Neural progenitor cell (in vitro differentiated cells): ENCODE measurements at regions not wholly inside any gene's neighbourhood (a gene's known extent, or its start where the extent isn't known, plus 50 kb on each side); places are given as distances from the start of the nearest gene placed in this dataset.
"Not testable (repeated sequence)": the region's sequence is repeated elsewhere in the genome, so short reads cannot be mapped to it uniquely, and the experiment has no call there.

ENCODE experiments used
- DNase-seq: peaks from one replicate; pipeline ENCODE4 v3.0.0-alpha.2; 2016; ENCODE audit warnings: low spot score
- H2AFZ ChIP-seq: fragments of 200-600 bp; sonication (generic); replicated peaks from 2 replicates; pipeline ENCODE4 v1.6.1; 2016; ENCODE audit warnings: antibody characterized with exemption
- H3F3A ChIP-seq: fragments of 200-600 bp; sonication (generic); 2 replicates; pipeline ENCODE4 v1.6.1; 2016; ENCODE audit warnings: antibody characterized with exemption, low read depth
- H3K27ac ChIP-seq: fragments of 200-600 bp; sonication (generic); 2 replicates; pipeline ENCODE4 v1.5.1; 2016; ENCODE audit warnings: mild to moderate bottlenecking
- H3K27me3 ChIP-seq: fragments of 200-600 bp; sonication (generic); 2 replicates; pipeline ENCODE4 v1.6.1; 2016; ENCODE audit warnings: mild to moderate bottlenecking, moderate library complexity
- H3K36me3 ChIP-seq: fragments of 200-600 bp; sonication (generic); 2 replicates; pipeline ENCODE4 v1.5.1; 2016
- H3K4me1 ChIP-seq: fragments of 200-600 bp; sonication (generic); 2 replicates; pipeline ENCODE4 v1.6.1; 2016; ENCODE audit warnings: mixed run types
- H3K4me2 ChIP-seq: fragments of 200-600 bp; sonication (generic); 2 replicates; pipeline ENCODE4 v1.6.1; 2016
- H3K4me3 ChIP-seq: fragments of 200-600 bp; sonication (generic); 2 replicates; pipeline ENCODE4 v1.5.1; 2016
- H3K79me2 ChIP-seq: fragments of 200-600 bp; sonication (generic); 2 replicates; pipeline ENCODE4 v1.6.1; 2016; ENCODE audit warnings: low read depth
- H3K9ac ChIP-seq: fragments of 200-600 bp; sonication (generic); 2 replicates; pipeline ENCODE4 v1.6.1; 2016
- H3K9me3 ChIP-seq: fragments of 200-600 bp; sonication (generic); 2 replicates; pipeline ENCODE4 v1.5.1; 2016; ENCODE audit warnings: low read depth
- H4K20me1 ChIP-seq: fragments of 200-600 bp; sonication (generic); 2 replicates; pipeline ENCODE4 v1.6.1; 2016; ENCODE audit warnings: low read depth
- H3K27ac Mint-ChIP-seq: 3 replicates; pipeline ENCODE4 v1.8.0; 2021; ENCODE audit warnings: mixed read lengths
- H3K27me3 Mint-ChIP-seq: 2 replicates; pipeline ENCODE4 v1.8.0; 2022; ENCODE audit warnings: low read depth, mild to moderate bottlenecking, inconsistent platforms, moderate library complexity, mixed read lengths; ENCODE audit not compliant: insufficient read depth
- H3K36me3 Mint-ChIP-seq: 3 replicates; pipeline ENCODE4 v1.8.0; 2021; ENCODE audit warnings: mixed read lengths
- H3K4me1 Mint-ChIP-seq: 3 replicates; pipeline ENCODE4 v1.8.0; 2021; ENCODE audit warnings: mixed read lengths
- H3K4me3 Mint-ChIP-seq: 3 replicates; pipeline ENCODE4 v1.8.0; 2021; ENCODE audit warnings: mild to moderate bottlenecking, moderate library complexity, mixed read lengths
- H3K9me3 Mint-ChIP-seq: 3 replicates; pipeline ENCODE4 v1.8.0; 2020; ENCODE audit warnings: mixed read lengths
- EZH2 ChIP-seq: fragments of 200-600 bp; sonication (generic); IDR thresholded peaks from 2 replicates; pipeline ENCODE4 v1.6.1; 2017; ENCODE audit warnings: antibody characterized with exemption, mild to moderate bottlenecking, moderate library complexity
- EZH2phosphoT487 ChIP-seq: fragments of 200-600 bp; sonication (generic); IDR thresholded peaks from 2 replicates; pipeline ENCODE4 v1.6.1; 2017; ENCODE audit warnings: antibody characterized with exemption
- TF ChIP-seq, protein P1 (sequence below): fragments of 200-600 bp; sonication (generic); IDR thresholded peaks from 2 replicates; pipeline ENCODE4 v1.5.1; 2017; ENCODE audit warnings: antibody characterized with exemption, mild to moderate bottlenecking

DNA sequence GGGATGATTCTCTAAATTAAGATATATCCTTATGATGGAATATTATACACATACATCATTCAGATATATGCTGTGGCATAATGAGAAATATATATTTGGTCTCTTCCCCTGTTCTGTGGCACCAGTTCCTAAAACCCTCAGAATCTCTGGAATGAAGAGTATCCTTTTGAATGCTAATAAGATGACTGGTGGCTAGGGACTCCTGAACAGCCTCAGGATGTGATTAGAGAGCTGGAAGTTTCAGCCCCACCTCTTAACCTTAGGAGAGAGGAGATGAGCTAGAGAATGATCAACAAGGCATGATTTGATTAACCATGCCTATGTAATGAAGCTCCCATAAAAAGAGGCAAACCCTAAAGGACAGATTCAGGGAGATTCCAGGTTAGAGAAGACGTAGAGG, 632.0 kb downstream of the IQCM start:
- Mint-ChIP-seq H3K4me3 (no peak overlapping the region), H3K36me3 (no peaks in the 10 kb centered on the region), H3K27ac (no peak overlapping the region), H3K27me3 (peaks cover 4% of the 10 kb centered on the region), H3K9me3 (no peaks in the 10 kb centered on the region), H3K4me1 (no peaks in the 10 kb centered on the region)
- peak; percentile 27 for DNase-seq
- no peak for TF ChIP-seq EZH2phosphoT487
- TF ChIP-seq, protein P1, sequence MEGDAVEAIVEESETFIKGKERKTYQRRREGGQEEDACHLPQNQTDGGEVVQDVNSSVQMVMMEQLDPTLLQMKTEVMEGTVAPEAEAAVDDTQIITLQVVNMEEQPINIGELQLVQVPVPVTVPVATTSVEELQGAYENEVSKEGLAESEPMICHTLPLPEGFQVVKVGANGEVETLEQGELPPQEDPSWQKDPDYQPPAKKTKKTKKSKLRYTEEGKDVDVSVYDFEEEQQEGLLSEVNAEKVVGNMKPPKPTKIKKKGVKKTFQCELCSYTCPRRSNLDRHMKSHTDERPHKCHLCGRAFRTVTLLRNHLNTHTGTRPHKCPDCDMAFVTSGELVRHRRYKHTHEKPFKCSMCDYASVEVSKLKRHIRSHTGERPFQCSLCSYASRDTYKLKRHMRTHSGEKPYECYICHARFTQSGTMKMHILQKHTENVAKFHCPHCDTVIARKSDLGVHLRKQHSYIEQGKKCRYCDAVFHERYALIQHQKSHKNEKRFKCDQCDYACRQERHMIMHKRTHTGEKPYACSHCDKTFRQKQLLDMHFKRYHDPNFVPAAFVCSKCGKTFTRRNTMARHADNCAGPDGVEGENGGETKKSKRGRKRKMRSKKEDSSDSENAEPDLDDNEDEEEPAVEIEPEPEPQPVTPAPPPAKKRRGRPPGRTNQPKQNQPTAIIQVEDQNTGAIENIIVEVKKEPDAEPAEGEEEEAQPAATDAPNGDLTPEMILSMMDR: no peak
- no peak for TF ChIP-seq EZH2
- no peaks in the 10 kb centered on the region for H3K27me3 ChIP-seq
- peaks cover 11% of the 10 kb centered on the region for H3K4me1 ChIP-seq
- no peaks in the 10 kb centered on the region for H3F3A ChIP-seq
- H3K4me3 ChIP-seq: no peak overlapping the region
- H4K20me1 ChIP-seq: no peaks in the 10 kb centered on the region
- H3K9ac ChIP-seq: no peak overlapping the region
- H2AFZ ChIP-seq: peak overlapping the region; percentile 58
- H3K9me3 ChIP-seq: no peaks in the 10 kb centered on the region
- H3K27ac ChIP-seq: no peak overlapping the region
- no peak overlapping the region for H3K4me2 ChIP-seq
- H3K79me2 ChIP-seq: no peaks in the 10 kb centered on the region
- no peaks in the 10 kb centered on the region for H3K36me3 ChIP-seq

DNA sequence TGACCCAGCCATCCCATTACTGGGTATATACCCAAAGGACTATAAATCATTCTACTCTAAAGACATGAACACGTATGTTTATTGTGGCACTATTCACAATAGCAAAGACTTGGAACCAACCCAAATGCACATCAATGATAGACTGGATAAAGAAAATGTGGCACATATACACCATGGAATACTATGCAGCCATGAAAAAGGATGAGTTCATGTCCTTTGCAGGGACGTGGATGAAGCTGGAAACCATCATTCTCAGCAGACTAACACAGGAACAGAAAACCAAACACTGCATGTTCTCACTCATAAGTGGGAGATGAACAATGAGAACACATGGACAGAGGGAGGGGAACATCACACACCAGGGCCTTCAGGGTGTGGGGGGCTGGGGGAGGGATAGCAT, 634.2 kb downstream of the IQCM start:
- not testable (repeated sequence) for H3K27me3 Mint-ChIP-seq, H3K27ac ChIP-seq, H3K4me3 Mint-ChIP-seq, H3K36me3 Mint-ChIP-seq, H3K4me3 ChIP-seq, H2AFZ ChIP-seq, H3K27me3 ChIP-seq, H3K4me1 ChIP-seq, H3K9me3 ChIP-seq, H3K4me1 Mint-ChIP-seq, DNase-seq, H3K27ac Mint-ChIP-seq, H3F3A ChIP-seq, H3K36me3 ChIP-seq, H3K9me3 Mint-ChIP-seq, H3K9ac ChIP-seq, H4K20me1 ChIP-seq, H3K79me2 ChIP-seq, H3K4me2 ChIP-seq

DNA sequence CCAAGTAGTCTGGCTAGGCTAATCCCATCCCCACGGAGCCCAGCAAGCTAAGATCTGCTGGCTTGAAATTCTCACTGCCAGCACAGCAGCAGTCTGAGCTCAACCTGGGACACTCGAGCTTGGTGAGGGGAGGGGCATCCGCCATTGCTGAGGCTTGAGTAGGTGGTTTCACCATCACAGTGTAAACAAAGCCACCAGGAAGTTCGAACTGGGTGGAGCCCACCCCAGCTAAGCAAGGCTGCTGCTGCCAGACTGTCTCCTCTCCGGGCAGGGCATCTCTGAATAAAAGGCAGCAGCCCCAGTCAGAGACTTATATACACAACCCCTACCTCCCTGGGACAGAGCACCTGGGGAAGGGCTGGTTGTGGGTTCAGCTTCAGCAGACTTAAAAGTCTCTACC, 639.6 kb downstream of the IQCM start:
- no peaks in the 10 kb centered on the region for H3K79me2 ChIP-seq
- H3K4me3 ChIP-seq: no peak overlapping the region
- no peak overlapping the region for H3K27ac ChIP-seq
- no peaks in the 10 kb centered on the region for H3K4me1 Mint-ChIP-seq
- no peaks in the 10 kb centered on the region for H3K36me3 ChIP-seq
- H3K4me2 ChIP-seq: no peak overlapping the region
- H3K27me3 Mint-ChIP-seq: peaks cover under 1% of the 10 kb centered on the region
- peak; percentile 20 for DNase-seq
- no peaks in the 10 kb centered on the region for H3K4me1 ChIP-seq
- H3K4me3 Mint-ChIP-seq: no peak overlapping the region
- no peak overlapping the region for H3K9ac ChIP-seq
- no peaks in the 10 kb centered on the region for H4K20me1 ChIP-seq
- H3K36me3 Mint-ChIP-seq: no peaks in the 10 kb centered on the region
- no peak overlapping the region for H3K27ac Mint-ChIP-seq
- H2AFZ ChIP-seq: peak overlapping the region; percentile 92
- no peak for TF ChIP-seq EZH2phosphoT487
- TF ChIP-seq EZH2: no peak
- TF ChIP-seq, protein P1: no peak
- no peaks in the 10 kb centered on the region for H3F3A ChIP-seq
- H3K9me3 Mint-ChIP-seq: peaks cover 2% of the 10 kb centered on the region
- H3K27me3 ChIP-seq: no peaks in the 10 kb centered on the region
- no peaks in the 10 kb centered on the region for H3K9me3 ChIP-seq

DNA sequence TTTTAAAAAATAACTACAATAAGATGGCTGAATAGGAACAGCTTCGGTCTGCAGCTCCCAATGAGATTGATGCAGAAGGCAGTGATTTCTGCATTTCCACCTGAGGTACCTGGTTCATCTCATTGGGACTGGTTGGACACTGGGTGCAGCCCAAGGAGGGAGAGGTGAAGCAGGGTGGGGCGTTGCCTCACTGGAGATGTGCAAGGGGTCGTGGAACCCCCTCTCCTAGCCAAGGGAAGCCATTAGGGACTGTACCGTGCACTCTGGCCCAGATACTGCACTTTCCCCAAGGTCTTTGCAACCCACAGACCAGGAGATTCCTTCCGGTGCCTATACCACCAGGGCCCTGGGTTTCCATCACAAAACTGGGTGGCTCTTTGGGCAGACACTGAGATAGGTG, 640.1 kb downstream of the IQCM start:
- no peaks in the 10 kb centered on the region for H3K36me3 Mint-ChIP-seq
- Histone ChIP-seq H3F3A (no peaks in the 10 kb centered on the region), H4K20me1 (no peaks in the 10 kb centered on the region), H3K4me2 (no peak overlapping the region), H3K4me1 (no peaks in the 10 kb centered on the region), H2AFZ (peak overlapping the region; percentile 92), H3K27ac (no peak overlapping the region), H3K9me3 (no peaks in the 10 kb centered on the region), H3K27me3 (no peaks in the 10 kb centered on the region), H3K79me2 (no peaks in the 10 kb centered on the region), H3K4me3 (no peak overlapping the region), H3K36me3 (no peaks in the 10 kb centered on the region), H3K9ac (no peak overlapping the region)
- H3K9me3 Mint-ChIP-seq: peaks cover 2% of the 10 kb centered on the region
- TF ChIP-seq, protein P1: no peak
- TF ChIP-seq EZH2phosphoT487 (no peak), EZH2 (no peak)
- no peaks in the 10 kb centered on the region for H3K4me1 Mint-ChIP-seq
- DNase-seq: no peak
- no peak overlapping the region for H3K27ac Mint-ChIP-seq
- H3K4me3 Mint-ChIP-seq: no peak overlapping the region
- no peaks in the 10 kb centered on the region for H3K27me3 Mint-ChIP-seq
